ENCODE measurements at regions not wholly inside any gene's neighbourhood (a gene's known extent, or its start where the extent isn't known, plus 50 kb on each side); places are given as distances from the start of the nearest gene placed in this dataset.

DNA sequence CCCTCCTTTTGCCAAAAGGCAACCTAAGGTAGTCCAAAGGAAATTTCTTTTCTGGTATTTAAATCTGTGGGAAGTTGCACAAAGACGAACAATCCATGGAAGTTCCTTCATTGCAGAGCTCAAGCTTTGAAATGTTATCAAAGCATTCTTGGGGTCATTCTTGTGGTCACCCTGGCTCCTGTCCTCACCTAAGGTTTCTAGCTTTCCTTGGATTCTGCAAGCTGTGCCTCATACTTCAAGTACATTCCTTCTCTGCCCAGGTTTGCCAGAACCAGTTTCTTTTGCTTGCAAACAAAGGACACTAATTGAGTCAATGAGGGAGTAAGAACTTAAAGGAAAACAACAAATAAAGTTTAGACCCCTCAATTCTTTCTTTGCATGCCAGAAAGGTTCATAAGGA lies 329.8 kb upstream of the PDZRN3 start:
- no peak for DNase-seq (ENCODE audit: low spot score)

GRCh38 chr3:73952781-73953180 lies 328.0 kb upstream of the PDZRN3 start:
- DNase-seq (ENCODE audit: low spot score): no peak

- DNase-seq (ENCODE audit: low spot score): no peak
Observed at GRCh38 chr3:73950865-73951558, 326.3 kb upstream of the PDZRN3 start.

- no peak for DNase-seq (ENCODE audit: low spot score)
Observed at GRCh38 chr3:73945541-73945940, 320.8 kb upstream of the PDZRN3 start.

GRCh38 chr3:73939985-73940384 lies 315.2 kb upstream of the PDZRN3 start:
- no peak for DNase-seq (ENCODE audit: low spot score)

GRCh38 chr3:73933585-73933984 lies 308.8 kb upstream of the PDZRN3 start:
- no peak for DNase-seq (ENCODE audit: low spot score)

DNA sequence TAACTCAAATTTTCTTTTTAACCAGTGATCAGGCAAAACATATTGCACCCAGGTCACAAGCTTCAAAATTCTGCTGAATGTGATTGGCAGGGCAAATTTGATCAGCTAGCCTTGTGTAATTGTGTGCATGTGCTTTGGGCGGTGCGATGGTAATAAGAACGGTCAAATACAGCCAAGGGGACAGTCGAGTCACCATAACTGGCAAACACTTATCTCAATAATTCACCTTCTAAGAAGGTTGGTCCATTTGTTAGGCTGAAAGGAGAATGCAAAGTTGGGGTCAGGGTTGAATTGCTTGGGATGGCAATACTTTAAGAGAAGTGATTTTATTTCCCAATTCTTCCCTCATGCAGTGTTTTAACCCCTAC lies 302.4 kb upstream of the PDZRN3 start:
- no peak for DNase-seq (ENCODE audit: low spot score)

GRCh38 chr3:73926360-73927202 lies 301.8 kb upstream of the PDZRN3 start:
- DNase-seq (ENCODE audit: low spot score): no peak

DNA sequence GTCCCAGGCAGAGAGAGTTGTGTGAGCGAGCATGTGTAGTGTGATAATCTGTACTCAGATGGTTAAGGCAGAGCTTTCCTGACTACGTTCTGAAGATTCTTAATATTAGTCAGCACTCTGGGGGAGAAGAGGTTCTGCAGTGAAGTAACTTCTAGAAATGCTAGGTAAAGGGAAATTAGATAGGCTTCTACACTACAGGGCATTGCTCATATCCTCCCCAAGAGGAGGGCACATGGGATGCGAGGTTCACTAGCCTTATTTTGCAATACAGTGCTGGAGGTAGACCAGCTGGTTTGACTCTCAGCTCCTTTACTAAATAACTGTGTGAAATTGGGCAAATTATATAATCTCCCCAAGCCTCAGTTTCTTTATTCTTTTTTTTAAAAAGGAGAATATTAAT lies 300.3 kb upstream of the PDZRN3 start:
- no peak for DNase-seq (ENCODE audit: low spot score)

DNA sequence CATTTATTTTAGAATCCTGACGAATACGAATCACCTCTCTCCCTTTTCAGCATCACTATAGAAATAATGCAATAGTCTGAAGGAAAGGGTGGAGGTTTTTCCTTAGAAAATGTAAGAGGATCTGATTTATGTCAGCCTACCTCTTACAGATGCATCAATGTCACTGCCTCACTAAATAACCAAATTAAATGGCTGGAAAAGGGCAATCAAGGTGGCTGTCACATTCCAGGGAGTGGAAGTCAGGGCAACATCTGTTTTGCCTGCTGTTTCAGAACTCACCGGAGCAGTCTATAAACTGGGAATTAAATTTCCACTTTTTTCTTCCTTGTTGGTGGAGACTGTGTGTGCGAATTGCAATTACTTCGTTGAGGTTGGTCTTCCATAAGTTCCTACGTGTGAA lies 299.3 kb upstream of the PDZRN3 start:
- no peak for DNase-seq (ENCODE audit: low spot score)

DNA sequence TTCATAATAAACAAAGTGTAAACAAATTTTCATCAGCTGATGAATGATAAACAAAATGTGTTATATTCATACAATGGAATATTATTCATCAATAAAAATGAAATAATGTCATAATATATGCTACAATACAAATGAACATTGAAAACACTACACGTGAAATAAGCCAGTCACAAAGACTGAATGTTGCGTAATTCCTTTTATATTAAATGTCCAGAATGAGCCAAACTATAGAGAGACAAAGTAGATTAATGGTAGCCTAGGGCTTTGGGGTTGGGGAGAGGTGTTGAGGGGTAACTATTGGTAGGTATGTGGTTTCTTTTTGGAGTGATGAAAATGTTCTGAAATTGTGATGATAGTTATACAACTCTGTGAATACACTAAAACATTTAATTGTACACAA lies 292.9 kb upstream of the PDZRN3 start:
- no peak for DNase-seq (ENCODE audit: low spot score)

GRCh38 chr3:73915886-73916285 lies 291.1 kb upstream of the PDZRN3 start:
- no peak for DNase-seq (ENCODE audit: low spot score)

- DNase-seq (ENCODE audit: low spot score): no peak
Observed at GRCh38 chr3:73908218-73908617, 283.5 kb upstream of the PDZRN3 start.

GRCh38 chr3:73901686-73902085 lies 276.9 kb upstream of the PDZRN3 start:
- no peak for DNase-seq (ENCODE audit: low spot score)

DNA sequence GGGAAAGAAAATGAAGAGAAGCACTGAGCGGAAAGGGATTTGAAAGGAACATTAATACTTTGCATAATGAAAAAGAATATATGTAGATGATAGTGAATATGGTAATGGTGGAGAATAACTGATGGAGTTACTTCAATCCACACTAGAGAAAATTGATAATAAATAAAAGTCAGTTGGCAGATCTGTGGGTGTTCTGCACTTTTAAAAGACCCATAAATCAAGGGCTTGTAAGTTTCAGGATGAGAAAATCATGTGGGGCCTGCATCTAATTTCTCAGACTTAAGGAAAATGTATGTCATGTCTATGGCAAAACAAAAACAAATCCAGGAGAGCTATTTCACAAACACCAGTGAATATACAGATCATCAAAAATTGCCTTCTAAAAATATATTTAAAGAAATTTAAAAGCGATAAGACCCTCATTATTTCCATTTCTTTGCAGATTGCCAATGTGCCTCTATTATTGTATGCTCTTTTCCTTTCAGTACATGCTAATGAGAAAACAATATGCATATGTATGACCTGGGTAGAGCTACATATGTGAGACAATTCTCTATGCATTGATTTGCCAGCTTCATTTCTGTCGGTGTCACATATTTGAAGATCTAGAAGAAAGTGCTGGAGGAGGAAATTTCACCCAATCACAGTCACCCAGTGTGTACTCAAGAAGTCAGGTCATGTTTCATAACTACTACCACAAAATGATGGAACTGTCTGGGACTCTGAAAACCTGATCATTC lies 269.9 kb upstream of the PDZRN3 start:
- no peak for DNase-seq (ENCODE audit: low spot score)

- no peak for DNase-seq (ENCODE audit: low spot score)
Observed at GRCh38 chr3:73893089-73893488, 268.3 kb upstream of the PDZRN3 start.

- no peak for DNase-seq (ENCODE audit: low spot score)
Observed at GRCh38 chr3:73885862-73886261, 261.1 kb upstream of the PDZRN3 start.

GRCh38 chr3:73884361-73884760 lies 259.6 kb upstream of the PDZRN3 start:
- no peak for DNase-seq (ENCODE audit: low spot score)

DNA sequence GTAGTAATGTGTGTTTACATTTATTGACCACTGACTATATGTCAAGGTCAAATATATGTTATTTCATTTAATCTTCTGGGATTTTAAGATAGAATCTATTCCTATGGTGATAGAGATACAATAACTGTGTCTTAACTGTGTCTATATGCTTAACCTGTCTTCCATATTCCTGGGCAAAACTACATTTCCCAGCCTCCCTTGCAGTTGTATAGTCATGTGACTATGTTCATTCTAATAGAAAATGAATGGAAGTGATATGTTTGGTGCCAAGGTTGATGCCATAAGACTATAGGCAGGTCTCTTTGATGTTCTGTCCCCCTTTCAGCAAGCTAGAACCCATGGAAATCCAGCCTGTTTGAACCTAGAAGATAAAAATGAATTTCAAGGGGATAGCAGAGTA lies 258.8 kb upstream of the PDZRN3 start:
- DNase-seq (ENCODE audit: low spot score): no peak

DNA sequence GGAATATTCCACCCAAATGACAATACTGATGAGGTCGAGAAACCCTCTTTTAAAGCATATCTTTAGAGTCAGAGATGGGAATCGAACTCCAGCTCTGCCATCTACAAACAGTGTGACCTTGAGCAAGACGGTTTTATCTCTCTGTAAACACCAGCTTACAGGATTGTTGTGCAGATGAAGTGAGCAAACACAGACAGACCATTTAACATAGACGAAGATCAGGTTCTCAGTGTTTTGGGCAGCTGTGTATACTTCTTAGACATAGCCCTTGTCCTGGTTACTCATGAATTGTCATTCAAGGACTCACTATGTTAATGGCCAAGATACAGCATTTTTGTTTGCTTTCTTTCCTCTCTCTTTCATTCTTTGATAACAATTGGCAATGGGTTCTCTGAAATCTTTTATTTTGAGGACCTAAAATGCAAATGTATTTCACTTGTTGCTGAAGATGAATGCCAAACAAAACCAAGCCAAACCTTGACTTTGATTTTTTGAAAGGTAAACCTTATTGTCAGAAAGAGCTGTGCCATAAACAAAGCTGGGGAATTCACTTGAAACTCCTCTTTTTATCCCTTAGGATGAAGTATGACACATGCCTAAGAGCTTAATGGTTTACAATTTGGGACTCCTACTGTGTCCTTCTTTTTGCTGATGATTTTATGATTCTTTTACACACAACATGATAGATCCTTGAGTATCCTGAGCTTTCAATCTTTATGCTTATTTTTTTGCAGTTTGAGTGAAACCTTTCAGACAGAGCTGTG lies 250.0 kb upstream of the PDZRN3 start:
- DNase-seq (ENCODE audit: low spot score): no peak

DNA sequence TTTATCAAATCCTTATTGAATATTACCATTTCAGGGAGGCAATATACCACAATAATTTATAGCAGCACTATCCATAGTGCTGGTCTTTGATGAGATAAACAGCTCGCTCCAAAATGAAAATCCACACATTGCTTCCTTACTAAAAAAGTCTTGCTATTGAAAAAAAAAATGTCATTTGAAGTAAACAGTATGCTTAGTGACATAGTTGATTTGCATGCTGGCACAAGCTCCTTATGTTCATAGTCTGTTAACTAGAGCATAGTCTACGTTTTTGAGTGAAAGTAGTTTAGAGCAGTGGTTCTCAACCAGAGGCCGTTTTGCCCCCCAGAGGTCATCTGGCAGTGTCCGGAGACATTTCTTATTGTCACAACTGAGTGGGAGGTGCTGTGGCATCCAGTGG lies 249.4 kb upstream of the PDZRN3 start:
- no peak for DNase-seq (ENCODE audit: low spot score)

DNA sequence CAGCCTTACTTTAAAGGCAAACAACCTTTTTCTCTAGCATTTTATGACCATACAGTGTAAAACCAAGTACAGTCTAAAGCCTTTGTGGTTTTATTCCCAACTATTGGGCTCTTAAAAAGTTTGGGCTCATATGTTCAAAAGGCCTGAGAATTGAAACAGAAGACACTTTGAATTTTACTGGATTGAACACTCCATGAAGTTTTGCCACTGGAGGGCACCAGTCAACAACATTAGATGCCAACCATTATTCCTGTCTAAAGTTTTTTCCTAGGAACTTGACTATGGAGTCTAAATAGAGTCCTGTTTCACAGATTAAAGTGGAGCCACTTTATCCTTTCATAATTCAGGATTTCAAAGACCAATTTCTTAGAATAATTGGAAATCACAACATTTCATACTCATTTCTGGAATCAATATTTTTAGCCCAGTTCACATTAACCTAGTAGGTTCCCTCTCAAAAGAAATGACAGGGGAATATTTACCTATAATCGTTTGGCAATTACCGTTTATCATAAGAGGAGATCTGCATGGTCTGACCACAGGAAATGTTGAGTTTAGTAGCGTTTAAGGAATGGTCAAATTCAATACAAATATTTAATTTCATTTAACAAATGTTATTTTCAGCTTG lies 244.1 kb upstream of the PDZRN3 start:
- no peak for DNase-seq (ENCODE audit: low spot score)
